GM12878 (cell line): ENCODE measurements at regions not wholly inside any gene's neighbourhood (a gene's known extent, or its start where the extent isn't known, plus 50 kb on each side); places are given as distances from the start of the nearest gene placed in this dataset.

Source experiments
- ATAC-seq: fragments of 200-7000 bp; cut with Tn5 transposase; 3 replicates; pipeline ENCODE4 v1.9.1; 2020; ENCODE audit warnings: mild to moderate bottlenecking, moderate library complexity
- BruUV-seq: library from RNA; stranded (reverse); fragments of 400-500 nt; replicated peaks from 2 replicates; lab custom pipeline; 2021; lab: Mats Ljungman, UMichigan
- CTCF ChIA-PET: fragments of 300-600 bp; sonication (Branson Sonifier 250); formaldehyde crosslinking; extraction: SDS; loops from one replicate; lab custom pipeline; 2021; ENCODE audit warnings: inconsistent platforms; lab: Yijun Ruan, JAX
- POLR2A ChIA-PET: fragments of 350-600 bp; formaldehyde crosslinking; extraction: SDS; loops from one replicate; lab custom pipeline; 2021; ENCODE audit warnings: inconsistent platforms; lab: Charles Lee
- RAD21 ChIA-PET: fragments of 300-600 bp; sonication (Branson Sonifier 250); formaldehyde crosslinking; loops from one replicate; lab custom pipeline; 2023; ENCODE audit warnings: antibody characterized with exemption; ENCODE audit not compliant: unreplicated experiment; lab: Charles Lee
- SMC1A ChIA-PET: fragments of 300-600 bp; sonication (Branson Sonifier 250); formaldehyde crosslinking; loops from one replicate; lab custom pipeline; 2023; ENCODE audit not compliant: unreplicated experiment, uncharacterized antibody; lab: Charles Lee
- DNase-seq: peaks from one replicate; pipeline ENCODE4 v3.0.0-alpha.2; 2011; ENCODE audit warnings: low read depth, low spot score
- FAIRE-seq: peaks from 3 replicates; lab custom pipeline; 2011; peaks lifted over from hg19 to GRCh38; lab: Jason Lieb, UNC
- H2AFZ ChIP-seq: 2 replicates; pipeline ENCODE4 v1.6.0; 2011; ENCODE audit warnings: low read depth, low read length, control low read depth; ENCODE audit not compliant: control insufficient read depth
- H3K27ac ChIP-seq: 2 replicates; pipeline ENCODE4 v1.5.1; 2011; ENCODE audit warnings: control low read depth; ENCODE audit not compliant: control insufficient read depth, insufficient read depth
- H3K27me3 ChIP-seq, 2 experiments: replicated peaks in 1 of 2; 2 replicates each; pipeline versions ENCODE4 v1.6.0 to v1.6.1; 2011; ENCODE audit warnings: low read length in 1 of 2; ENCODE audit not compliant: control insufficient read depth in 2 of 2, insufficient read depth in 2 of 2
- H3K36me3 ChIP-seq, 2 experiments: 2 replicates each; pipeline ENCODE4 v1.5.1; 2011; ENCODE audit warnings: low read length in 1 of 2; ENCODE audit not compliant: control insufficient read depth in 2 of 2, insufficient read depth in 2 of 2
- H3K4me1 ChIP-seq: 2 replicates; pipeline ENCODE4 v1.6.1; 2011; ENCODE audit warnings: mild to moderate bottlenecking, low read length, moderate library complexity, mixed read lengths; ENCODE audit not compliant: control insufficient read depth, insufficient read depth
- H3K4me2 ChIP-seq: 2 replicates; pipeline ENCODE4 v1.6.0; 2011; ENCODE audit warnings: control low read depth; ENCODE audit not compliant: control insufficient read depth, insufficient read depth
- H3K4me3 ChIP-seq: fragments of 200-600 bp; sonication (generic); 2 replicates; pipeline ENCODE4 v1.5.1; 2016
- H3K79me2 ChIP-seq: 2 replicates; pipeline ENCODE4 v1.6.0; 2011; ENCODE audit warnings: low read length; ENCODE audit not compliant: control insufficient read depth, insufficient read depth
- H3K9ac ChIP-seq: 2 replicates; pipeline ENCODE4 v1.8.0; 2011; ENCODE audit warnings: low read length, control low read depth, mixed read lengths; ENCODE audit not compliant: control insufficient read depth, insufficient read depth
- H3K9me3 ChIP-seq: replicated peaks from 3 replicates; pipeline ENCODE4 v1.5.1; 2011; ENCODE audit warnings: mild to moderate bottlenecking, low read length; ENCODE audit not compliant: control insufficient read depth, insufficient read depth
- H4K20me1 ChIP-seq: 2 replicates; pipeline ENCODE4 v1.6.0; 2011; ENCODE audit not compliant: control insufficient read depth, insufficient read depth
- EGR1 ChIP-seq, 2 experiments: IDR thresholded peaks; 1 replicate in 1 of 2; 2 replicates in 1 of 2; pipeline ENCODE4 v1.6.1; 2011 to 2012; ENCODE audit warnings: low read depth in 2 of 2, low read length in 2 of 2, borderline replicate concordance in 1 of 2, mild to moderate bottlenecking in 1 of 2, moderate library complexity in 1 of 2
- IKZF2 ChIP-seq, 2 experiments: fragments of 450-650 bp; IDR thresholded peaks; 2 replicates each; pipeline ENCODE4 v1.6.1; 2017; ENCODE audit warnings: mild to moderate bottlenecking in 2 of 2, moderate library complexity in 2 of 2
- IRF4 ChIP-seq: IDR thresholded peaks from 2 replicates; pipeline ENCODE4 v1.6.1; 2011; ENCODE audit warnings: low read depth, low read length
- MXI1 ChIP-seq: fragments of 150-350 bp; IDR thresholded peaks from 2 replicates; pipeline ENCODE4 v1.6.1; 2011; ENCODE audit warnings: low read depth, mild to moderate bottlenecking, inconsistent platforms, low read length, improper control_type of control experiment
- NKRF ChIP-seq: fragments of 450-650 bp; conservative IDR thresholded peaks from 2 replicates; pipeline ENCODE4 v1.6.1; 2017; ENCODE audit warnings: mild to moderate bottlenecking, moderate library complexity
- POU2F2 ChIP-seq: IDR thresholded peaks from 3 replicates; pipeline ENCODE4 v1.6.1; 2011; ENCODE audit warnings: low read depth, mild to moderate bottlenecking, low read length, borderline replicate concordance
- RELB ChIP-seq: fragments of 450-650 bp; IDR thresholded peaks from 2 replicates; pipeline ENCODE4 v1.6.1; 2017; ENCODE audit warnings: low read depth, mild to moderate bottlenecking, moderate library complexity
- STAT3 ChIP-seq: IDR thresholded peaks from 2 replicates; pipeline ENCODE4 v1.6.1; 2011; ENCODE audit warnings: low read depth, low read length, improper control_type of control experiment
- ZNF384 ChIP-seq: IDR thresholded peaks from 2 replicates; pipeline ENCODE4 v1.6.1; 2012; ENCODE audit warnings: low read depth, mild to moderate bottlenecking, low read length, improper control_type of control experiment, borderline replicate concordance
- WGBS: methylation state at CpG from one replicate; pipeline ENCODE4 v1.1.6; 2016; ENCODE audit warnings: low lambda C conversion rate; ENCODE audit not compliant: insufficient replicate concordance, insufficient coverage; ENCODE audit errors: missing lambda C conversion rate; 5-methylcytosine and 5-hydroxymethylcytosine counted together
- in situ Hi-C: fragments of 300-500 bp; cut with MboI; formaldehyde crosslinking; loops from 9 replicates; pipeline ENCODE4 v1.14.3; 2018; ENCODE audit warnings: mixed read lengths
- intact Hi-C: fragments of 100-400 bp; cut with micrococcal nuclease; formaldehyde crosslinking; loops from one replicate; pipeline ENCODE4 v1.14.2; 2022; ENCODE audit not compliant: unreplicated experiment
- TF ChIP-seq, protein P1 (sequence below), 3 experiments: IDR thresholded peaks in 2 of 3; conservative IDR thresholded peaks in 1 of 3; 2 replicates each; pipeline ENCODE4 v1.5.1; 2011; ENCODE audit warnings: low read depth in 3 of 3, low read length in 3 of 3, mild to moderate bottlenecking in 3 of 3, control low read depth in 2 of 3, moderate library complexity in 2 of 3, inconsistent platforms in 1 of 3, mixed read lengths in 1 of 3; ENCODE audit not compliant: control insufficient read depth in 2 of 3, insufficient read depth in 1 of 3; ENCODE audit errors: extremely low read depth in 1 of 3
- TF ChIP-seq, protein P2 (sequence below): IDR thresholded peaks from 2 replicates; pipeline ENCODE4 v1.6.1; 2011; ENCODE audit warnings: low read depth, mild to moderate bottlenecking, low read length, moderate library complexity, borderline replicate concordance; ENCODE audit errors: extremely low read depth

- Histone ChIP-seq H3K4me2 (no peak overlapping the region), H3K79me2 (no peaks in the 10 kb centered on the region), H3K9me3 (no peaks in the 10 kb centered on the region), H3K4me1 (no peaks in the 10 kb centered on the region), H3K4me3 (no peak overlapping the region), H2AFZ (no peak overlapping the region), H3K9ac (no peak overlapping the region), H3K27ac (no peak overlapping the region), H3K27me3 (no peaks in the 10 kb centered on the region; a peak in 1 of 4 replicates), H3K36me3 (no peaks in the 10 kb centered on the region), H4K20me1 (no peaks in the 10 kb centered on the region)
- no peak for DNase-seq
- ChIA-PET SMC1A (no interaction called here), RAD21 (no interaction called here), CTCF (no interaction called here), POLR2A (no interaction called here)
- intact Hi-C loops = no loop called here
- FAIRE-seq = no peak
- no TSS peak for BruUV-seq
- in situ Hi-C loops = no loop called here
- no peak for ATAC-seq
- TF ChIP-seq RELB = no peak
- TF ChIP-seq EGR1 (IDR thresholded peaks at IDR 0.05; ENCODE audit: borderline replicate concordance in 1 of 2, low read depth in 2 of 2, low read length in 2 of 2) = no peak
- no peak for TF ChIP-seq STAT3
- 25% methylated on average over 4 of the region's 4 CpGs for whole genome bisulfite sequencing
These were observed 516.1 kb upstream of the MGMT start for GRCh38 chr10:128950916-128951275.

DNA sequence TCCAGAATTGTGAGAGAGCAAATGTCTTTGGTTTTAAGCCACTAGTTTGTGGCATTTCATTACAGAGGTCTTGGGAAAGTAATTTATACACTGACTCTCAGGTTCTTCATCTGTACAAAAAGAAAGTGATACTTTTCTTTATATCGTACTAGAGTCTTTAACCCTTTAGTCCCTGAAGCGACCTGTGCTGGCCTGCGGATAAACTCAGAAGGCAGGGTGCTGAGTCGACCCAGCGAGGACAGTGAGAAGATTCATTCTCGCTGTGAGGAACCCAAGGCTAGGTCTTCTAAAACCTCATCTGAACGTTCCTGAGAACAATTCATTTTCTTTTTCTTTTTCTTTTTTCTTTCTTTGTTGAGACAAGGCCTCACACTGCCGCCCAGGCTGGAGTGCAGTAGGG lies 514.2 kb upstream of the MGMT start:
- no peak for ATAC-seq
- no peaks in the 10 kb centered on the region for H3K9me3 ChIP-seq
- RAD21 ChIA-PET = no interaction called here
- H3K27ac ChIP-seq = no peak overlapping the region
- no TSS peak for BruUV-seq
- intact Hi-C loops (no loop called here), in situ Hi-C loops (no loop called here)
- POLR2A ChIA-PET = no interaction called here
- SMC1A ChIA-PET = no interaction called here
- no peaks in the 10 kb centered on the region for H3K36me3 ChIP-seq
- no peaks in the 10 kb centered on the region for H3K4me1 ChIP-seq
- H3K4me3 ChIP-seq = no peak overlapping the region
- no peak overlapping the region for H3K9ac ChIP-seq
- no peak for FAIRE-seq
- no peaks in the 10 kb centered on the region for H4K20me1 ChIP-seq
- CTCF ChIA-PET = no interaction called here
- H3K4me2 ChIP-seq = no peak overlapping the region
- WGBS = 42% methylated on average over 8 of the region's 8 CpGs
- H3K27me3 ChIP-seq = no peaks in the 10 kb centered on the region; a peak in 1 of 4 replicates
- DNase-seq = no peak
- TF ChIP-seq STAT3 = no peak
- TF ChIP-seq POU2F2 = no peak
- TF ChIP-seq, protein P1, sequence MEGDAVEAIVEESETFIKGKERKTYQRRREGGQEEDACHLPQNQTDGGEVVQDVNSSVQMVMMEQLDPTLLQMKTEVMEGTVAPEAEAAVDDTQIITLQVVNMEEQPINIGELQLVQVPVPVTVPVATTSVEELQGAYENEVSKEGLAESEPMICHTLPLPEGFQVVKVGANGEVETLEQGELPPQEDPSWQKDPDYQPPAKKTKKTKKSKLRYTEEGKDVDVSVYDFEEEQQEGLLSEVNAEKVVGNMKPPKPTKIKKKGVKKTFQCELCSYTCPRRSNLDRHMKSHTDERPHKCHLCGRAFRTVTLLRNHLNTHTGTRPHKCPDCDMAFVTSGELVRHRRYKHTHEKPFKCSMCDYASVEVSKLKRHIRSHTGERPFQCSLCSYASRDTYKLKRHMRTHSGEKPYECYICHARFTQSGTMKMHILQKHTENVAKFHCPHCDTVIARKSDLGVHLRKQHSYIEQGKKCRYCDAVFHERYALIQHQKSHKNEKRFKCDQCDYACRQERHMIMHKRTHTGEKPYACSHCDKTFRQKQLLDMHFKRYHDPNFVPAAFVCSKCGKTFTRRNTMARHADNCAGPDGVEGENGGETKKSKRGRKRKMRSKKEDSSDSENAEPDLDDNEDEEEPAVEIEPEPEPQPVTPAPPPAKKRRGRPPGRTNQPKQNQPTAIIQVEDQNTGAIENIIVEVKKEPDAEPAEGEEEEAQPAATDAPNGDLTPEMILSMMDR (IDR thresholded peaks at IDR 0.05 in 2 of 3, conservative IDR thresholded peaks at IDR 0.05 in 1 of 3; ENCODE audit: control insufficient read depth in 2 of 3, extremely low read depth in 1 of 3, insufficient read depth in 1 of 3, low read depth in 3 of 3, low read length in 3 of 3) = no peak
- no peak for TF ChIP-seq IKZF2 (IDR thresholded peaks at IDR 0.05)
- TF ChIP-seq ZNF384 = no peak
- no peak for TF ChIP-seq NKRF
- no peak for TF ChIP-seq IRF4
- TF ChIP-seq, protein P2, sequence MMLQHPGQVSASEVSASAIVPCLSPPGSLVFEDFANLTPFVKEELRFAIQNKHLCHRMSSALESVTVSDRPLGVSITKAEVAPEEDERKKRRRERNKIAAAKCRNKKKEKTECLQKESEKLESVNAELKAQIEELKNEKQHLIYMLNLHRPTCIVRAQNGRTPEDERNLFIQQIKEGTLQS = no peak
- no peak for TF ChIP-seq MXI1
- H3K79me2 ChIP-seq = no peaks in the 10 kb centered on the region
- no peak overlapping the region for H2AFZ ChIP-seq
